HEK293 (cell line): ENCODE measurements at regions not wholly inside any gene's neighbourhood (a gene's known extent, or its start where the extent isn't known, plus 50 kb on each side); places are given as distances from the start of the nearest gene placed in this dataset.

Experiments used
- CTCF ChIA-PET: fragments of 350-600 bp; formaldehyde crosslinking; extraction: SDS; loops from one replicate; lab custom pipeline; 2021; ENCODE audit warnings: antibody characterized with exemption; lab: Yijun Ruan, JAX
- POLR2A ChIA-PET: fragments of 300-600 bp; formaldehyde crosslinking; extraction: SDS; loops from one replicate; lab custom pipeline; 2020; ENCODE audit warnings: antibody characterized with exemption, inconsistent platforms; lab: Yijun Ruan, JAX
- H3K27ac ChIP-seq: fragments of 200-500 bp; sonication (Bioruptor generic); 2 replicates; pipeline ENCODE4 v1.5.1; 2014; ENCODE audit warnings: low read depth, low read length, control low read depth, inconsistent platforms; ENCODE audit errors: extremely low read depth
- H3K36me3 ChIP-seq, 2 experiments: fragments of 200-500 bp in 1 of 2; sonication (Bioruptor generic) in 1 of 2; 1 replicate in 1 of 2; 2 replicates in 1 of 2; pipeline ENCODE4 v1.5.1; 2014 to 2017; ENCODE audit warnings: inconsistent platforms in 2 of 2, low read length in 2 of 2; ENCODE audit not compliant: control insufficient read depth in 2 of 2, insufficient read depth in 1 of 2
- H3K4me1 ChIP-seq: fragments of 200-500 bp; sonication (Bioruptor generic); 2 replicates; pipeline ENCODE4 v1.5.1; 2014; ENCODE audit warnings: mild to moderate bottlenecking, low read length, inconsistent platforms; ENCODE audit not compliant: control insufficient read depth, insufficient read depth
- H3K4me3 ChIP-seq: 2 replicates; pipeline ENCODE4 v1.5.1; 2011; ENCODE audit warnings: low read depth, mild to moderate bottlenecking, control low read depth, low read length, moderate library complexity
- H3K9me3 ChIP-seq: fragments of 200-500 bp; sonication (Bioruptor generic); 2 replicates; pipeline ENCODE4 v1.5.1; 2014; ENCODE audit warnings: low read depth, low read length, inconsistent platforms; ENCODE audit not compliant: control insufficient read depth, insufficient read depth
- BCL11B ChIP-seq: fragments of 450-650 bp; formaldehyde crosslinking; IDR thresholded peaks from 2 replicates; pipeline ENCODE4 v1.5.1; 2016; ENCODE audit warnings: low read depth, missing biosample characterization, missing genetic modification characterization
- GLI2 ChIP-seq: fragments of 450-650 bp; formaldehyde crosslinking; IDR thresholded peaks from 2 replicates; pipeline ENCODE4; 2017; ENCODE audit warnings: missing biosample characterization, missing genetic modification characterization, low read depth, borderline replicate concordance
- GLIS2 ChIP-seq: fragments of 450-650 bp; formaldehyde crosslinking; IDR thresholded peaks from 2 replicates; pipeline ENCODE4 v1.5.1; 2016; ENCODE audit warnings: missing biosample characterization, missing genetic modification characterization
- HOXC10 ChIP-seq: sonication (generic); formaldehyde crosslinking; IDR thresholded peaks from 2 replicates; pipeline ENCODE4 v1.8.1; 2023; ENCODE audit warnings: mild to moderate bottlenecking, missing genetic modification reagents
- KLF7 ChIP-seq: fragments of 450-650 bp; formaldehyde crosslinking; IDR thresholded peaks from 2 replicates; pipeline ENCODE4 v1.5.1; 2016; ENCODE audit warnings: missing biosample characterization, missing genetic modification characterization, borderline replicate concordance
- MEIS1 ChIP-seq: sonication (generic); formaldehyde crosslinking; IDR thresholded peaks from 2 replicates; pipeline ENCODE4 v1.8.1; 2022; ENCODE audit warnings: missing genetic modification reagents, mild to moderate bottlenecking, borderline replicate concordance
- PRDM2 ChIP-seq: fragments of 450-650 bp; formaldehyde crosslinking; IDR thresholded peaks from 2 replicates; pipeline ENCODE4 v1.5.1; 2016; ENCODE audit warnings: missing biosample characterization, missing genetic modification characterization, borderline replicate concordance
- SCRT1 ChIP-seq: fragments of 450-650 bp; formaldehyde crosslinking; IDR thresholded peaks from 2 replicates; pipeline ENCODE4 v1.5.1; 2016; ENCODE audit warnings: missing biosample characterization, missing genetic modification characterization, borderline replicate concordance
- SP7 ChIP-seq: fragments of 450-650 bp; formaldehyde crosslinking; IDR thresholded peaks from 2 replicates; pipeline ENCODE4 v1.5.1; 2016; ENCODE audit warnings: missing biosample characterization, missing genetic modification characterization
- ZFP37 ChIP-seq: fragments of 450-650 bp; formaldehyde crosslinking; IDR thresholded peaks from 2 replicates; pipeline ENCODE4 v1.5.1; 2016; ENCODE audit warnings: missing biosample characterization, missing genetic modification characterization
- ZNF10 ChIP-seq: fragments of 450-650 bp; formaldehyde crosslinking; IDR thresholded peaks from 2 replicates; pipeline ENCODE4 v1.5.1; 2017; ENCODE audit warnings: missing biosample characterization, missing genetic modification characterization
- ZNF239 ChIP-seq: fragments of 450-650 bp; formaldehyde crosslinking; IDR thresholded peaks from 2 replicates; pipeline ENCODE4 v1.5.1; 2016; ENCODE audit warnings: missing biosample characterization, missing genetic modification characterization
- ZNF555 ChIP-seq: fragments of 450-650 bp; formaldehyde crosslinking; conservative IDR thresholded peaks from 2 replicates; pipeline ENCODE4 v1.5.1; 2017; ENCODE audit warnings: missing biosample characterization, mild to moderate bottlenecking, missing genetic modification characterization, inconsistent platforms
- ZNF560 ChIP-seq: fragments of 450-650 bp; formaldehyde crosslinking; IDR thresholded peaks from 2 replicates; pipeline ENCODE4 v1.5.1; 2017; ENCODE audit warnings: missing biosample characterization, missing genetic modification characterization, borderline replicate concordance
- ZNF658 ChIP-seq: fragments of 450-650 bp; formaldehyde crosslinking; IDR thresholded peaks from 2 replicates; pipeline ENCODE4; 2016; ENCODE audit warnings: missing biosample characterization, missing genetic modification characterization
- ZNF660 ChIP-seq: fragments of 450-650 bp; IDR thresholded peaks from 2 replicates; pipeline ENCODE4 v1.5.1; 2018; ENCODE audit warnings: missing biosample characterization, mild to moderate bottlenecking, missing genetic modification characterization
- ZNF692 ChIP-seq: fragments of 450-650 bp; formaldehyde crosslinking; IDR thresholded peaks from 2 replicates; pipeline ENCODE4 v1.5.1; 2016; ENCODE audit warnings: missing biosample characterization, missing genetic modification characterization
- TF ChIP-seq, protein P1 (sequence below): fragments of 450-650 bp; formaldehyde crosslinking; IDR thresholded peaks from 2 replicates; pipeline ENCODE4 v1.5.1; 2016; ENCODE audit warnings: missing biosample characterization, missing genetic modification characterization

DNA sequence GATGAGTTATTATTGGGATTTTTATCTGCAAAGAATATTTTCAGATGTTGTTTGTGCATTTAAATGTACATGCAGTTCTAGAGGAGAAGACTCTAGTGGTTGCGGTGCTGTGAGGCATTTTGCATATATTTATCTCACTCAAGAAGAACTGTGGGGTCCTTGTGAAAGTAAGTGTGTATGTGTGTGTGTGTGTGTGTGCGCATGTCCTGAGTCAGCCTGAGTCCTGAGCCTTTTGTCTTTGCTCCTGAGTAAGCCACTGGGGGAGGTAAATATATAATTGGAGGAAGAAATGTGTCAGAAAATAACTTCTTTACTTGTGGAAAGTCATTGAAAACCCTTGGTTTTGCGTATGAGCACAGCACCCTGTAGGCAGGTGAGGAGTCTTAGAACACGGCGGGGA is 55.6 kb upstream of the CD34 start:
- Histone ChIP-seq H3K36me3 (no peaks in the 10 kb centered on the region), H3K27ac (no peak overlapping the region), H3K9me3 (no peaks in the 10 kb centered on the region), H3K4me3 (no peak overlapping the region), H3K4me1 (no peaks in the 10 kb centered on the region)
- TF ChIP-seq GLIS2: no peak
- TF ChIP-seq, protein P1, sequence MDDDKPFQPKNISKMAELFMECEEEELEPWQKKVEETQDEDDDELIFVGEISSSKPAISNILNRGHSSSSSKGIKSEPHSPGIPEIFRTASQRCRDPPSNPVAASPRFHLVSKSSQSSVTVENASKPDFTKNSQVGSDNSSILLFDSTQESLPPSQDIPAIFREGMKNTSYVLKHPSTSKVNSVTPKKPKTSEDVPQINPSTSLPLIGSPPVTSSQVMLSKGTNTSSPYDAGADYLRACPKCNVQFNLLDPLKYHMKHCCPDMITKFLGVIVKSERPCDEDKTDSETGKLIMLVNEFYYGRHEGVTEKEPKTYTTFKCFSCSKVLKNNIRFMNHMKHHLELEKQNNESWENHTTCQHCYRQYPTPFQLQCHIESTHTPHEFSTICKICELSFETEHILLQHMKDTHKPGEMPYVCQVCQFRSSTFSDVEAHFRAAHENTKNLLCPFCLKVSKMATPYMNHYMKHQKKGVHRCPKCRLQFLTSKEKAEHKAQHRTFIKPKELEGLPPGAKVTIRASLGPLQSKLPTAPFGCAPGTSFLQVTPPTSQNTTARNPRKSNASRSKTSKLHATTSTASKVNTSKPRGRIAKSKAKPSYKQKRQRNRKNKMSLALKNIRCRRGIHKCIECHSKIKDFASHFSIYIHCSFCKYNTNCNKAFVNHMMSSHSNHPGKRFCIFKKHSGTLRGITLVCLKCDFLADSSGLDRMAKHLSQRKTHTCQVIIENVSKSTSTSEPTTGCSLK: no peak
- TF ChIP-seq ZNF658: no peak
- no peak for TF ChIP-seq ZNF660 (tag by site-specific recombination)
- TF ChIP-seq HOXC10 (CRISPR knock-in tag): no peak
- no peak for TF ChIP-seq BCL11B (tag by site-specific recombination)
- no peak for TF ChIP-seq MEIS1 (CRISPR knock-in tag)
- TF ChIP-seq ZNF10: no peak
- no peak for TF ChIP-seq ZNF555 (tag by site-specific recombination)
- no peak for TF ChIP-seq ZNF692
- TF ChIP-seq ZNF239 (tag by site-specific recombination): no peak
- no peak for TF ChIP-seq PRDM2 (tag by site-specific recombination)
- no peak for TF ChIP-seq ZNF560 (tag by site-specific recombination)
- TF ChIP-seq SCRT1 (tag by site-specific recombination): no peak
- no peak for TF ChIP-seq SP7 (tag by site-specific recombination)
- no peak for TF ChIP-seq KLF7
- no peak for TF ChIP-seq GLI2 (tag by site-specific recombination)
- no peak for TF ChIP-seq ZFP37
- CTCF ChIA-PET: no interaction called here
- POLR2A ChIA-PET: no interaction called here
